Left cardiac atrium (tissue), 4 donors: ENCODE measurements at regions not wholly inside any gene's neighbourhood (a gene's known extent, or its start where the extent isn't known, plus 50 kb on each side); places are given as distances from the start of the nearest gene placed in this dataset.

Experiments used
- ATAC-seq, 2 donors: fragments of 200-7000 bp; cut with Tn5 transposase; one replicate each; pipeline ENCODE4 v1.9.1; 2020; ENCODE audit warnings: mild to moderate bottlenecking in 2 of 2, moderate library complexity in 2 of 2
- DNase-seq: peaks from one replicate; pipeline ENCODE4 v3.0.0-alpha.2; 2020
- intact Hi-C, 2 donors: fragments of 100-400 bp; cut with DNase I; formaldehyde crosslinking; loops; one replicate each; pipeline versions ENCODE4 v1.14.1 to v1.15.1; 2022 to 2023
- donor health status: DM: no; HTN: yes; CAD: no.
- donor health status: DM: no; HTN: yes; CAD: no; lungs with severe emphysema.
- donor health status: DM: yes; HTN: yes; CAD: no.
- donor health status: Dilated cardiomyopathy.

GRCh38 chr12:92650228-92650822 lies 52.5 kb upstream of the PLEKHG7 start:
- DNase-seq (no peak), ATAC-seq (no peak)
- intact Hi-C loops: loop anchor here in 1 of 2 donors (5.0 kb wide), 1 partner anchor 1288 kb away; no protein-coding TSS in a partner anchor

- intact Hi-C loops: loop anchor here in 1 of 2 donors (5.0 kb wide), 2 partner anchors 1267 to 1287 kb away; no protein-coding TSS in a partner anchor
- ATAC-seq: peak; percentile 92 to 94
- DNase-seq: peak; percentile 35
These were observed 53.1 kb upstream of the PLEKHG7 start for GRCh38 chr12:92649511-92650227.

- no peak for ATAC-seq
- DNase-seq: no peak
- intact Hi-C loops: loop anchor here in 1 of 2 donors (5.0 kb wide), 1 partner anchor 1266 kb away; no protein-coding TSS in a partner anchor
These were observed 54.4 kb upstream of the PLEKHG7 start for GRCh38 chr12:92648242-92649031.

GRCh38 chr12:92641291-92641690 lies 61.5 kb upstream of the PLEKHG7 start:
- intact Hi-C loops: no loop called here
- no peak for DNase-seq
- ATAC-seq: no peak

- intact Hi-C loops: no loop called here
- ATAC-seq: no peak
These were observed 62.1 kb upstream of the PLEKHG7 start for GRCh38 chr12:92640691-92641090.

GRCh38 chr12:92639017-92639416 lies 63.8 kb upstream of the PLEKHG7 start:
- intact Hi-C loops: no loop called here
- DNase-seq (no peak), ATAC-seq (no peak)

More at GRCh38 chr12:92640691-92641090, 62.1 kb upstream of the PLEKHG7 start:
- DNase-seq: no peak

- DNase-seq (no peak), ATAC-seq (no peak)
- intact Hi-C loops: no loop called here
These were observed 68.1 kb upstream of the PLEKHG7 start for GRCh38 chr12:92634730-92635129.

- no peak for DNase-seq
- intact Hi-C loops: no loop called here
- no peak for ATAC-seq
These were observed 68.6 kb upstream of the PLEKHG7 start for GRCh38 chr12:92634202-92634601.

GRCh38 chr12:92630968-92631367 lies 71.8 kb upstream of the PLEKHG7 start:
- DNase-seq (no peak), ATAC-seq (no peak)
- intact Hi-C loops: no loop called here

- no peak for DNase-seq
- intact Hi-C loops: no loop called here
- ATAC-seq: no peak
These were observed 73.3 kb upstream of the PLEKHG7 start for GRCh38 chr12:92629349-92630065.

- ATAC-seq: no peak
- intact Hi-C loops: no loop called here
These were observed 74.3 kb upstream of the PLEKHG7 start for GRCh38 chr12:92628476-92628875.

GRCh38 chr12:92627511-92627910 lies 75.3 kb upstream of the PLEKHG7 start:
- no peak for ATAC-seq
- intact Hi-C loops: no loop called here
- DNase-seq: no peak

More at GRCh38 chr12:92628476-92628875, 74.3 kb upstream of the PLEKHG7 start:
- DNase-seq: no peak

- DNase-seq (no peak), ATAC-seq (no peak)
- intact Hi-C loops: no loop called here
These were observed 77.0 kb upstream of the PLEKHG7 start for GRCh38 chr12:92625639-92626310.

GRCh38 chr12:92624236-92624635 lies 78.6 kb upstream of the PLEKHG7 start:
- DNase-seq: no peak
- no peak for ATAC-seq
- intact Hi-C loops: no loop called here

GRCh38 chr12:92623386-92623785 lies 79.4 kb upstream of the PLEKHG7 start:
- ATAC-seq: no peak
- DNase-seq: no peak
- intact Hi-C loops: no loop called here

GRCh38 chr12:92621833-92622232 lies 81.0 kb upstream of the PLEKHG7 start:
- DNase-seq: no peak
- intact Hi-C loops: no loop called here
- ATAC-seq: no peak

- ATAC-seq: no peak
- DNase-seq: no peak
- intact Hi-C loops: no loop called here
These were observed 81.5 kb upstream of the PLEKHG7 start for GRCh38 chr12:92621312-92621711.

- intact Hi-C loops: loop anchor here in 1 of 2 donors (10.0 kb wide), 1 partner anchor 1255 kb away; no protein-coding TSS in a partner anchor
- no peak for DNase-seq
- no peak for ATAC-seq
These were observed 82.8 kb upstream of the PLEKHG7 start for GRCh38 chr12:92619730-92620684.
